SU-DHL-6 (cell line): ENCODE measurements at regions not wholly inside any gene's neighbourhood (a gene's known extent, or its start where the extent isn't known, plus 50 kb on each side); places are given as distances from the start of the nearest gene placed in this dataset.
"Not testable (repeated sequence)": the region's sequence is repeated elsewhere in the genome, so short reads cannot be mapped to it uniquely, and the experiment has no call there.

Experiments
- H2AFZ ChIP-seq: fragments of 200-600 bp; sonication (generic); 2 replicates; pipeline ENCODE4 v1.6.1; 2014; ENCODE audit warnings: low read depth, mild to moderate bottlenecking, moderate library complexity, mixed read lengths, antibody characterized with exemption, low read length; ENCODE audit not compliant: severe bottlenecking
- H3F3A ChIP-seq: fragments of 200-600 bp; shearing (Covaris generic); 2 replicates; pipeline ENCODE4 v1.6.0; 2016; ENCODE audit warnings: antibody characterized with exemption, mild to moderate bottlenecking; ENCODE audit not compliant: insufficient read depth
- H3K27ac ChIP-seq: fragments of 200-600 bp; sonication (generic); 2 replicates; pipeline ENCODE4 v1.5.1; 2016; ENCODE audit warnings: low read depth, mild to moderate bottlenecking, low read length, moderate library complexity, mixed read lengths
- H3K27me3 ChIP-seq: fragments of 200-600 bp; sonication (generic), shearing (Covaris generic); 2 replicates; pipeline ENCODE4 v1.6.0; 2014; ENCODE audit warnings: mild to moderate bottlenecking, low read length
- H3K36me3 ChIP-seq: fragments of 200-600 bp; sonication (generic); 2 replicates; pipeline ENCODE4 v1.6.1; 2014; ENCODE audit warnings: mild to moderate bottlenecking, low read length, mixed read lengths
- H3K4me2 ChIP-seq: fragments of 300-600, 200-600 bp; shearing (Covaris generic), sonication (generic); 2 replicates; pipeline ENCODE4 v1.6.0; 2014; ENCODE audit warnings: low read length, low read depth, mild to moderate bottlenecking; ENCODE audit not compliant: poor library complexity, severe bottlenecking
- H3K4me3 ChIP-seq: fragments of 200-600 bp; sonication (generic); 2 replicates; pipeline ENCODE4 v1.5.1; 2014; ENCODE audit warnings: antibody characterized with exemption, low read length, mild to moderate bottlenecking, mixed read lengths; ENCODE audit not compliant: insufficient read depth, poor library complexity, severe bottlenecking
- H3K79me2 ChIP-seq: fragments of 200-600 bp; sonication (generic); 2 replicates; pipeline ENCODE4 v1.6.1; 2014; ENCODE audit warnings: mild to moderate bottlenecking, low read length, moderate library complexity; ENCODE audit not compliant: insufficient read depth
- H3K9ac ChIP-seq: fragments of 200-600 bp; sonication (generic); 2 replicates; pipeline ENCODE4 v1.7.0; 2014; ENCODE audit warnings: mild to moderate bottlenecking, low read length
- H3K9me2 ChIP-seq: fragments of 200-600 bp; sonication (generic); replicated peaks from 2 replicates; pipeline ENCODE4 v1.6.1; 2014; ENCODE audit warnings: low read length; ENCODE audit not compliant: insufficient read depth
- H3K9me3 ChIP-seq: fragments of 200-600 bp; sonication (generic); 2 replicates; pipeline ENCODE4 v1.6.1; 2014; ENCODE audit warnings: low read length, mixed read lengths; ENCODE audit not compliant: insufficient read depth
- H4K20me1 ChIP-seq: fragments of 200-600 bp; sonication (generic); 2 replicates; pipeline ENCODE4 v1.6.1; 2014; ENCODE audit warnings: low read depth, mild to moderate bottlenecking, antibody characterized with exemption, low read length, moderate library complexity, mixed read lengths
- TF ChIP-seq, protein P1 (sequence below): fragments of 200-600 bp; sonication (generic); IDR thresholded peaks from one replicate; pipeline ENCODE4 v1.5.1; 2017; ENCODE audit warnings: antibody characterized with exemption, mild to moderate bottlenecking, low read length, moderate library complexity; ENCODE audit not compliant: insufficient read depth, poor library complexity, severe bottlenecking

DNA sequence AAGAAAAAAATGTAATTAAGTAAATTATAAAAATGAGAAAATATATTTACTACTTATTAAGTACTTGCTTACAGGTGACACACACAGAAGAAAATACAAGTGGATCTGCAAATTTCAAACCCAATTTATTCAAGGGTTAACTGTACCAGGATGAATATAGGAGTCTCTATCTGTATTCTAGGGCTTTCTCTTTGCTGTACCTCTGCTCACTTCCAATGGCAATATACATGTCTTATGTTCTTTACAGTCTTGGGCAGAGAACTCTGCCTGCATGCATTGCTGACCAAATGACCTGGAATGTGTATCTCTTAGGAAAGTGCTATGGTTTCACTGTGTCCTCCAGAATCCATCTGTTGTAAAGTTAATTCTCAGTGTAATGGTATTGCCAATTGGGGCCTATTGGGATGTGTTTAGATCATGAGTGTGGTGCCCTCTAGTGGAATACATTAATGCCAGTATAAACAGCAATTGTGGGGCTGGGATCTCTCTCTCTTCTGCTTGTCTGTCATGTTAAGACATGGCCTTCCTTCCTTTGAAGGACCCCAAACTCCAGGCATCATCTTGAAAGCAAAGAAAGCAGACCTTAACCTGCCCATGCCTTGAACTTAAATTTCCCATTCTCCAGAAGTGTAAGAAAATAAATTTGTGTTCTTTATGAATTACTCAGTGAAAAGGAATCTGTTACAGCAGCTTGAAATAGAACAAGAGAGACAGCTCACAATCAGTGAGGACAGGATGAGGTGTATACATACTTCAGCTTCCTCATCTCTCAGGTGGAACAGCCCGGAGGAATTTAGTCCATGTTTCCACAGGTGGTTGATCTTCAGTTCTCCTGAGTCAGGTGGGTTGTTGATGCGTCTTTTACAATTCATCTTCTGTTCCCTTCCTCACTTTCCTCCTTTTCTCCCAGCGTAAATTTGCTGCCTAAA lies 356.9 kb downstream of the RPIA start:
- H2AFZ ChIP-seq, H4K20me1 ChIP-seq, H3K27ac ChIP-seq, H3K9me2 ChIP-seq, H3K36me3 ChIP-seq, H3K9me3 ChIP-seq, H3K9ac ChIP-seq, H3K79me2 ChIP-seq, H3K27me3 ChIP-seq, H3K4me3 ChIP-seq, H3K4me2 ChIP-seq, H3F3A ChIP-seq: not testable (repeated sequence)
- TF ChIP-seq, protein P1, sequence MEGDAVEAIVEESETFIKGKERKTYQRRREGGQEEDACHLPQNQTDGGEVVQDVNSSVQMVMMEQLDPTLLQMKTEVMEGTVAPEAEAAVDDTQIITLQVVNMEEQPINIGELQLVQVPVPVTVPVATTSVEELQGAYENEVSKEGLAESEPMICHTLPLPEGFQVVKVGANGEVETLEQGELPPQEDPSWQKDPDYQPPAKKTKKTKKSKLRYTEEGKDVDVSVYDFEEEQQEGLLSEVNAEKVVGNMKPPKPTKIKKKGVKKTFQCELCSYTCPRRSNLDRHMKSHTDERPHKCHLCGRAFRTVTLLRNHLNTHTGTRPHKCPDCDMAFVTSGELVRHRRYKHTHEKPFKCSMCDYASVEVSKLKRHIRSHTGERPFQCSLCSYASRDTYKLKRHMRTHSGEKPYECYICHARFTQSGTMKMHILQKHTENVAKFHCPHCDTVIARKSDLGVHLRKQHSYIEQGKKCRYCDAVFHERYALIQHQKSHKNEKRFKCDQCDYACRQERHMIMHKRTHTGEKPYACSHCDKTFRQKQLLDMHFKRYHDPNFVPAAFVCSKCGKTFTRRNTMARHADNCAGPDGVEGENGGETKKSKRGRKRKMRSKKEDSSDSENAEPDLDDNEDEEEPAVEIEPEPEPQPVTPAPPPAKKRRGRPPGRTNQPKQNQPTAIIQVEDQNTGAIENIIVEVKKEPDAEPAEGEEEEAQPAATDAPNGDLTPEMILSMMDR, result peak; percentile 41

DNA sequence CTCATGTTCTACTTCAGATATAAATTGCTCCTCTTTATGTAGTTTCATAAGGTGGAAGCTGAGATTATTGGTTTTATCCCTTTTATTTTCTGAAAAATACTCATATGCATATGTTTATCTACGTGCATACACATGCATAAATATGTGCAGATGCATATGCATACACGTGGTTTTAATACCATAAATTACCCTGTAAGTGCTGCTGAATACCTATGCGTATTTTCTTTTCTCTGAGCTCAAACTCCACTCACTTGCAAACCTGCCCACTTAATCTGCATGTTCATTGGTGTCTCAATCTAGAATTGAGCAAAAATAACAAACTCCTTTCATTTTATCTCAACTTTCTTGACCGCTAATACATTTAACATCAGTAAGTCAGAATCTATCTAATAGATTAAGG lies 367.1 kb downstream of the RPIA start:
- H3K4me3 ChIP-seq, H3K27ac ChIP-seq, H3K4me2 ChIP-seq, H3K9me3 ChIP-seq, H3K79me2 ChIP-seq, H3K9ac ChIP-seq, H3K36me3 ChIP-seq, H3F3A ChIP-seq, H3K27me3 ChIP-seq, H2AFZ ChIP-seq, H3K9me2 ChIP-seq, H4K20me1 ChIP-seq: not testable (repeated sequence)

DNA sequence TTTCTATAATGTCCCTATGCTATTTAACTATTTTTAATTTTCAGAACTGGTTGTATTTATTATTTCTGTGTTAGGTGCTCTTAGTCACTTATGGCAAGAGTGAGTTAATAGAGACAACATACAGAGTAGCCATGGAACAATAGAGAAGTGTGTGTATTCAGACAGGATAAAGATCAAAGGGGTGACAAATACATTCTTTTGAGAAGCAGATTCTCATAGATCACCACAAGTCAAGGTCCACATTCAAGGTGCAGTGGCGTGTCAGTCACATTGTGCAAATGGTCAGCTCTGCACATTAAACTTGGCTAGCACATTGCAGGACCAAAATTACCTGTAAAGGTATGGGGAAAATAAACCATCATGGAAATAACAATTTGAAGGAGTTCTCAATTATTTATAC lies 369.7 kb downstream of the RPIA start:
- not testable (repeated sequence) for H3K9me3 ChIP-seq, H3K36me3 ChIP-seq, H3K27ac ChIP-seq, H3K79me2 ChIP-seq, H4K20me1 ChIP-seq, H3K4me2 ChIP-seq, H2AFZ ChIP-seq, H3F3A ChIP-seq, H3K9me2 ChIP-seq, H3K4me3 ChIP-seq, H3K9ac ChIP-seq, H3K27me3 ChIP-seq

DNA sequence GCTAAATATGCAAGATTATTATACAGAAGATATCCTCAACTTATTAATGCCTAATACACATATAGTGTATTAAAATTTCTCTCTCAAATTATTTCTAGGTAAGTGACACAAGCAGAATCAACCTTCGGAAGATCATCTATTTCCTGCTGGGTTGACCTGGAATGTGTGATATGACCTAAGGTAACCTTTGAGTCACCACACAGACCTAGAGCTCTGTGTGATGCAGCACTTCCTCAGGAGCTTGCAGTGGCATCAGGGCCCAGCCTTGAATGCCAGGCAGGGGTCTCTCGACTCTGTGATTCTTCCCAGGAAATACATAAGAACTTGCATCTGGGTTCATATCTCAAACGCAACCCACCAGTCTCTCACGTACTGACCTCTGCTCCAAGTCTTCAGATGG lies 385.3 kb downstream of the RPIA start:
- H3K9me2 ChIP-seq, H3K9ac ChIP-seq, H3K9me3 ChIP-seq, H3K79me2 ChIP-seq, H3K27me3 ChIP-seq, H2AFZ ChIP-seq, H3K4me2 ChIP-seq, H3F3A ChIP-seq, H3K4me3 ChIP-seq, H3K36me3 ChIP-seq, H4K20me1 ChIP-seq, H3K27ac ChIP-seq: not testable (repeated sequence)

DNA sequence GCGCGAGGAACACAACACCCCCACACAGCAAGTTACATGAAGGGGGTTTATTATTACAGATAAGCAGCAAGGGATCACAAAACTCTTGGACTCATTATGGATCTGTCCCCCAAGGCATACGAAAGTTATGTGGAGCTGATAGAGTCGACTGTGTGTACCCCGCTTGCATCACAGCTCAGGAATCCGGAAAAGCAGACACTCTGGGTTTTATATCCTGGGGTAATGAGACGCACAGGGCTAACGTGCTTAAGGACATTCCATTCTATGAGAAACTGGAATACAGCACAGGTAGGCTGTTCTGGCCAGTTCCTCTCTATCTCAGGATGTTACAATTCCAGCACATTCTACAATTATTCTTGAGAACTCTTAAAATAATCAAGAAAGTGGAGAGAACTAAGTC lies 401.4 kb downstream of the RPIA start:
- not testable (repeated sequence) for H3K27ac ChIP-seq, H3K36me3 ChIP-seq, H3F3A ChIP-seq, H2AFZ ChIP-seq, H3K27me3 ChIP-seq, H3K9ac ChIP-seq, H3K9me2 ChIP-seq, H3K4me2 ChIP-seq, H3K79me2 ChIP-seq, H3K9me3 ChIP-seq, H3K4me3 ChIP-seq, H4K20me1 ChIP-seq

DNA sequence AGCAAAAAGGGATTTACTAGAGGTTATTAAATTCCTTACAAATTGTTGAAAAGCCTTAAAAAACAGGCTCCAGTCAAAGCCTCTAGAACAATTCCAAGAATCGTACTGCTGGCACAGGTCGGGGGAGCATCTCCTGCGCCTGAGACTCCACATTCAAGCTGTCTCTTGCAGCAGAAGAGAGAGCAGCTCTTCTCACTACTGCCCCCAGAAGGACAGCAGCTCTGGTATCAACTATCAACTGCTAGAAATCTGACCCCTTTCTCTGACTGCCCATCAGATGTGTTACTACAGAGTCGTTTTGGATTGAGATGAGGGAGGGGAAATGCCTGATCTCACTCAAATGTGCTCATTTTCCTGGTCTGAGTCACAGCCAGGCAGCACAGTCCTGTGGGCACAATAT lies 403.6 kb downstream of the RPIA start:
- H3K36me3 ChIP-seq, H3K9me2 ChIP-seq, H2AFZ ChIP-seq, H3K79me2 ChIP-seq, H4K20me1 ChIP-seq, H3F3A ChIP-seq, H3K9ac ChIP-seq, H3K4me2 ChIP-seq, H3K4me3 ChIP-seq, H3K27ac ChIP-seq, H3K9me3 ChIP-seq, H3K27me3 ChIP-seq: not testable (repeated sequence)

DNA sequence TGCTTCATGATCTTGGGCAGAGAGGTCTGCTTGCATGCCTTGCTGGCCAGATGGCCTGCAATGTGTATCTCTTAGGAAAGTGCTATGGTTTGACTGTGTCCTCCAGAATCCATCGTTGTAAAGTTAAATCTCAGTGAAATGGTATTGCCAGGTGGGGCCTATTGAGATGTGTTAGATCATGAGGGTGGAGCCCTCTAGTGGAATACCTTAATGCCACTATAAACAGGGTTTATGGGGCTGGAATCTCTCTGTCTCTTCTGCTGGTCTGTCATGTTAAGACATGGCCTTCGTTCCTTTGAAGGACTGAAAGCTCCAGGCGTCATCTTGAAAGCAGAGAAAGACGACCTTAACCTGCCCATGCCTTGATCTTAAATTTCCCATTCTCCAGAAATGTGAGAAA lies 411.1 kb downstream of the RPIA start:
- not testable (repeated sequence) for H2AFZ ChIP-seq, H3K9me2 ChIP-seq, H3K9me3 ChIP-seq, H3K27me3 ChIP-seq, H3K36me3 ChIP-seq, H3K27ac ChIP-seq, H3K4me3 ChIP-seq, H3K4me2 ChIP-seq, H3K9ac ChIP-seq, H4K20me1 ChIP-seq, H3K79me2 ChIP-seq, H3F3A ChIP-seq
